ENCODE measurements at regions not wholly inside any gene's neighbourhood (a gene's known extent, or its start where the extent isn't known, plus 50 kb on each side); places are given as distances from the start of the nearest gene placed in this dataset.

GRCh38 chr14:99346470-99347080, 74.6 kb upstream of the BCL11B start:
- TF ChIP-seq CTCF (IDR thresholded peaks at IDR 0.05), result no peak
- TF ChIP-seq POLR2A (IDR thresholded peaks at IDR 0.05), result no peak
